GM23338 (cell line): ENCODE measurements at regions not wholly inside any gene's neighbourhood (a gene's known extent, or its start where the extent isn't known, plus 50 kb on each side); places are given as distances from the start of the nearest gene placed in this dataset.

ENCODE experiments used
- ATAC-seq: fragments of 200-7000 bp; cut with Tn5 transposase; 3 replicates; pipeline ENCODE4 v1.9.1; 2020
- DNase-seq: peaks from one replicate; pipeline ENCODE4 v3.0.0-alpha.2; 2015; ENCODE audit warnings: low spot score
- H2AFZ ChIP-seq: fragments of 200-600 bp; sonication (generic); 2 replicates; pipeline ENCODE4 v1.8.0; 2016; ENCODE audit warnings: antibody characterized with exemption, mild to moderate bottlenecking, moderate library complexity
- H3F3A ChIP-seq: fragments of 200-600 bp; sonication (generic); replicated peaks from 2 replicates; pipeline ENCODE4 v1.8.0; 2017; ENCODE audit warnings: antibody characterized with exemption, mixed run types, low read depth
- H3K27ac ChIP-seq: fragments of 200-600 bp; sonication (generic); 2 replicates; pipeline ENCODE4 v1.6.1; 2016; ENCODE audit warnings: low read depth
- H3K27me3 ChIP-seq: fragments of 200-600 bp; sonication (generic); 2 replicates; pipeline ENCODE4 v1.8.0; 2016; ENCODE audit warnings: mild to moderate bottlenecking, mixed run types, moderate library complexity; ENCODE audit not compliant: insufficient read depth
- H3K36me3 ChIP-seq: fragments of 200-600 bp; sonication (generic); 2 replicates; pipeline ENCODE4 v1.8.0; 2016; ENCODE audit warnings: mild to moderate bottlenecking; ENCODE audit not compliant: insufficient read depth
- H3K4me1 ChIP-seq: fragments of 200-600 bp; sonication (generic); 2 replicates; pipeline ENCODE4 v1.8.0; 2016; ENCODE audit warnings: mild to moderate bottlenecking, moderate library complexity; ENCODE audit not compliant: insufficient read depth
- H3K4me2 ChIP-seq: fragments of 200-600 bp; sonication (generic); 2 replicates; pipeline ENCODE4 v1.7.1; 2017; ENCODE audit warnings: mixed run types
- H3K4me3 ChIP-seq: fragments of 200-600 bp; sonication (generic); 2 replicates; pipeline ENCODE4 v1.6.1; 2016; ENCODE audit warnings: mixed run types
- H3K79me2 ChIP-seq: fragments of 200-600 bp; sonication (generic); replicated peaks from 2 replicates; pipeline ENCODE4 v1.8.0; 2017; ENCODE audit warnings: mild to moderate bottlenecking; ENCODE audit not compliant: insufficient read depth
- H3K9me2 ChIP-seq: fragments of 200-600 bp; sonication (generic); 2 replicates; pipeline ENCODE4 v1.8.0; 2017; ENCODE audit not compliant: insufficient read depth
- H4K20me1 ChIP-seq: fragments of 200-600 bp; sonication (generic); replicated peaks from 2 replicates; pipeline ENCODE4 v1.8.0; 2017; ENCODE audit warnings: mild to moderate bottlenecking; ENCODE audit not compliant: insufficient read depth
- H3K27ac Mint-ChIP-seq: 2 replicates; pipeline ENCODE4 v1.8.0; 2020; ENCODE audit warnings: inconsistent platforms, mild to moderate bottlenecking, moderate library complexity, mixed read lengths
- H3K27me3 Mint-ChIP-seq: 3 replicates; pipeline ENCODE4 v1.8.0; 2022; ENCODE audit warnings: low read depth, mild to moderate bottlenecking, moderate library complexity, mixed read lengths, inconsistent platforms; ENCODE audit not compliant: insufficient read depth, poor library complexity
- H3K36me3 Mint-ChIP-seq: 3 replicates; pipeline ENCODE4 v1.8.0; 2021; ENCODE audit warnings: low read depth, mild to moderate bottlenecking, inconsistent platforms, moderate library complexity, mixed read lengths
- H3K4me1 Mint-ChIP-seq: 3 replicates; pipeline ENCODE4 v1.8.0; 2020; ENCODE audit warnings: mild to moderate bottlenecking, inconsistent platforms, mixed read lengths
- H3K4me3 Mint-ChIP-seq: 3 replicates; pipeline ENCODE4 v1.8.0; 2021; ENCODE audit warnings: moderate library complexity, mild to moderate bottlenecking, inconsistent platforms, mixed read lengths
- H3K9me3 Mint-ChIP-seq: 3 replicates; pipeline ENCODE4 v1.8.0; 2020; ENCODE audit warnings: moderate library complexity, mild to moderate bottlenecking, inconsistent platforms, mixed read lengths
- CREB1 ChIP-seq: fragments of 250-450 bp; sonication (Bioruptor Pico); IDR thresholded peaks from 2 replicates; pipeline ENCODE4 v1.5.0; 2020; ENCODE audit warnings: low read depth, mild to moderate bottlenecking, moderate library complexity
- EZH2phosphoT487 ChIP-seq: fragments of 200-600 bp; sonication (generic); IDR thresholded peaks from one replicate; pipeline ENCODE4 v1.8.1; 2018; ENCODE audit warnings: antibody characterized with exemption; ENCODE audit not compliant: unreplicated experiment
- ZNF114 ChIP-seq: fragments of 250-450 bp; sonication (Bioruptor Pico); IDR thresholded peaks from 2 replicates; pipeline ENCODE4 v1.5.0; 2020; ENCODE audit warnings: mild to moderate bottlenecking, moderate library complexity
- ZNF331 ChIP-seq: fragments of 250-450 bp; sonication (Bioruptor Pico); IDR thresholded peaks from 2 replicates; pipeline ENCODE4 v1.5.0; 2020; ENCODE audit warnings: low read depth, mild to moderate bottlenecking, moderate library complexity
- TF ChIP-seq, protein P1 (sequence below): fragments of 250-450 bp; sonication (Bioruptor Pico); IDR thresholded peaks from 2 replicates; pipeline ENCODE4 v1.5.0; 2020; ENCODE audit warnings: mild to moderate bottlenecking, moderate library complexity
- TF ChIP-seq, protein P2 (sequence below): IDR thresholded peaks from one replicate; pipeline ENCODE4 v1.6.1; 2018; ENCODE audit warnings: antibody characterized with exemption; ENCODE audit not compliant: unreplicated experiment
- TF ChIP-seq, protein P3 (sequence below), 2 experiments: fragments of 200-600 bp in 1 of 2; sonication (generic) in 1 of 2; conservative IDR thresholded peaks; 2 replicates each; pipeline versions ENCODE4 v1.5.1 to v1.6.1; 2016 to 2017; ENCODE audit warnings: antibody characterized with exemption in 2 of 2, low read depth in 2 of 2, mild to moderate bottlenecking in 2 of 2, moderate library complexity in 1 of 2

DNA sequence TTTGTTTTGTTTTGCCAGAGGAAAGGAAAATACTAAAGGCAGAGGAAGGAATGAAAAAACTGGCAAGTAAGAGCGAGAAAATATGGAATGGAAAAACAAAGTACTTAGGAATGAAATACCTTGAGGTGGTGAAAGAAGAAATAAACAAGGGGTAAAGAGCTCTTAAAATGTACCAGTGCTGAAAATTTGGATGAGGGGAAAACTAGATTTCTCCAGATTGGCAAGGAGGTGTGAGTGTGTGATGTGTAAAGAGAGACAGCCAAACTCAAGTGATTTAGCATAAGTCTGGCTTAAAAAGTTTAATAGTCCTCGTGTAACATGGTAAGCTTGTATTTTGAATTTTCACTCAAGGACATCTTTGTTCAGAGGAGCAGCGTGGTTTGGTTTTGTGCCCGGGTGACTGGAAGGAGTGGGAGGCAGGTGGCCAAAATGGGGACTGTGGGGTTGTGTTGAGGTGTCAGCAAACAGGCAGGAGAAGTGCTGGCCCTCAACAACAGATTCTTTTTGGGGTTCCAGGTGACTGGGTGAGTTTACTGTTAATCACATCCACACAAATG is 102.7 kb downstream of the DACT1 start:
- TF ChIP-seq EZH2phosphoT487 (no peak), ZNF331 (CRISPR knock-in tag) (no peak)
- TF ChIP-seq, protein P1, sequence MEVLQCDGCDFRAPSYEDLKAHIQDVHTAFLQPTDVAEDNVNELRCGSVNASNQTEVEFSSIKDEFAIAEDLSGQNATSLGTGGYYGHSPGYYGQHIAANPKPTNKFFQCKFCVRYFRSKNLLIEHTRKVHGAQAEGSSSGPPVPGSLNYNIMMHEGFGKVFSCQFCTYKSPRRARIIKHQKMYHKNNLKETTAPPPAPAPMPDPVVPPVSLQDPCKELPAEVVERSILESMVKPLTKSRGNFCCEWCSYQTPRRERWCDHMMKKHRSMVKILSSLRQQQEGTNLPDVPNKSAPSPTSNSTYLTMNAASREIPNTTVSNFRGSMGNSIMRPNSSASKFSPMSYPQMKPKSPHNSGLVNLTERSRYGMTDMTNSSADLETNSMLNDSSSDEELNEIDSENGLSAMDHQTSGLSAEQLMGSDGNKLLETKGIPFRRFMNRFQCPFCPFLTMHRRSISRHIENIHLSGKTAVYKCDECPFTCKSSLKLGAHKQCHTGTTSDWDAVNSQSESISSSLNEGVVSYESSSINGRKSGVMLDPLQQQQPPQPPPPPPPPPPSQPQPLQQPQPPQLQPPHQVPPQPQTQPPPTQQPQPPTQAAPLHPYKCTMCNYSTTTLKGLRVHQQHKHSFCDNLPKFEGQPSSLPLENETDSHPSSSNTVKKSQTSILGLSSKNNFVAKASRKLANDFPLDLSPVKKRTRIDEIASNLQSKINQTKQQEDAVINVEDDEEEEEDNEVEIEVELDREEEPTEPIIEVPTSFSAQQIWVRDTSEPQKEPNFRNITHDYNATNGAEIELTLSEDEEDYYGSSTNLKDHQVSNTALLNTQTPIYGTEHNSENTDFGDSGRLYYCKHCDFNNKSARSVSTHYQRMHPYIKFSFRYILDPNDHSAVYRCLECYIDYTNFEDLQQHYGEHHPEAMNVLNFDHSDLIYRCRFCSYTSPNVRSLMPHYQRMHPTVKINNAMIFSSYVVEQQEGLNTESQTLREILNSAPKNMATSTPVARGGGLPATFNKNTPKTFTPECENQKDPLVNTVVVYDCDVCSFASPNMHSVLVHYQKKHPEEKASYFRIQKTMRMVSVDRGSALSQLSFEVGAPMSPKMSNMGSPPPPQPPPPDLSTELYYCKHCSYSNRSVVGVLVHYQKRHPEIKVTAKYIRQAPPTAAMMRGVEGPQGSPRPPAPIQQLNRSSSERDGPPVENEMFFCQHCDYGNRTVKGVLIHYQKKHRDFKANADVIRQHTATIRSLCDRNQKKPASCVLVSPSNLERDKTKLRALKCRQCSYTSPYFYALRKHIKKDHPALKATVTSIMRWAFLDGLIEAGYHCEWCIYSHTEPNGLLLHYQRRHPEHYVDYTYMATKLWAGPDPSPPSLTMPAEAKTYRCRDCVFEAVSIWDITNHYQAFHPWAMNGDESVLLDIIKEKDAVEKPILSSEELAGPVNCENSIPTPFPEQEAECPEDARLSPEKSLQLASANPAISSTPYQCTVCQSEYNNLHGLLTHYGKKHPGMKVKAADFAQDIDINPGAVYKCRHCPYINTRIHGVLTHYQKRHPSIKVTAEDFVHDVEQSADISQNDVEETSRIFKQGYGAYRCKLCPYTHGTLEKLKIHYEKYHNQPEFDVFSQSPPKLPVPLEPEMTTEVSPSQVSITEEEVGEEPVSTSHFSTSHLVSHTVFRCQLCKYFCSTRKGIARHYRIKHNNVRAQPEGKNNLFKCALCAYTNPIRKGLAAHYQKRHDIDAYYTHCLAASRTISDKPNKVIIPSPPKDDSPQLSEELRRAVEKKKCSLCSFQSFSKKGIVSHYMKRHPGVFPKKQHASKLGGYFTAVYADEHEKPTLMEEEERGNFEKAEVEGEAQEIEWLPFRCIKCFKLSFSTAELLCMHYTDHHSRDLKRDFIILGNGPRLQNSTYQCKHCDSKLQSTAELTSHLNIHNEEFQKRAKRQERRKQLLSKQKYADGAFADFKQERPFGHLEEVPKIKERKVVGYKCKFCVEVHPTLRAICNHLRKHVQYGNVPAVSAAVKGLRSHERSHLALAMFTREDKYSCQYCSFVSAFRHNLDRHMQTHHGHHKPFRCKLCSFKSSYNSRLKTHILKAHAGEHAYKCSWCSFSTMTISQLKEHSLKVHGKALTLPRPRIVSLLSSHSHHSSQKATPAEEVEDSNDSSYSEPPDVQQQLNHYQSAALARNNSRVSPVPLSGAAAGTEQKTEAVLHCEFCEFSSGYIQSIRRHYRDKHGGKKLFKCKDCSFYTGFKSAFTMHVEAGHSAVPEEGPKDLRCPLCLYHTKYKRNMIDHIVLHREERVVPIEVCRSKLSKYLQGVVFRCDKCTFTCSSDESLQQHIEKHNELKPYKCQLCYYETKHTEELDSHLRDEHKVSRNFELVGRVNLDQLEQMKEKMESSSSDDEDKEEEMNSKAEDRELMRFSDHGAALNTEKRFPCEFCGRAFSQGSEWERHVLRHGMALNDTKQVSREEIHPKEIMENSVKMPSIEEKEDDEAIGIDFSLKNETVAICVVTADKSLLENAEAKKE (CRISPR knock-in tag): no peak
- Histone ChIP-seq H3K79me2 (no peaks in the 10 kb centered on the region), H3K4me2 (no peak overlapping the region), H4K20me1 (no peaks in the 10 kb centered on the region), H3K4me3 (no peak overlapping the region), H3K36me3 (no peaks in the 10 kb centered on the region), H3K4me1 (no peaks in the 10 kb centered on the region), H2AFZ (no peak overlapping the region), H3K9me2 (no peaks in the 10 kb centered on the region), H3K27ac (no peak overlapping the region), H3K27me3 (no peaks in the 10 kb centered on the region), H3F3A (no peaks in the 10 kb centered on the region)
- no peak overlapping the region for H3K4me3 Mint-ChIP-seq
- DNase-seq: no peak
- H3K27me3 Mint-ChIP-seq: no peaks in the 10 kb centered on the region
- no peaks in the 10 kb centered on the region for H3K9me3 Mint-ChIP-seq
- no peak overlapping the region for H3K27ac Mint-ChIP-seq
- no peaks in the 10 kb centered on the region for H3K36me3 Mint-ChIP-seq
- no peak for ATAC-seq
- peaks cover 4% of the 10 kb centered on the region; the same call in 1 of the 3 replicates for H3K4me1 Mint-ChIP-seq

DNA sequence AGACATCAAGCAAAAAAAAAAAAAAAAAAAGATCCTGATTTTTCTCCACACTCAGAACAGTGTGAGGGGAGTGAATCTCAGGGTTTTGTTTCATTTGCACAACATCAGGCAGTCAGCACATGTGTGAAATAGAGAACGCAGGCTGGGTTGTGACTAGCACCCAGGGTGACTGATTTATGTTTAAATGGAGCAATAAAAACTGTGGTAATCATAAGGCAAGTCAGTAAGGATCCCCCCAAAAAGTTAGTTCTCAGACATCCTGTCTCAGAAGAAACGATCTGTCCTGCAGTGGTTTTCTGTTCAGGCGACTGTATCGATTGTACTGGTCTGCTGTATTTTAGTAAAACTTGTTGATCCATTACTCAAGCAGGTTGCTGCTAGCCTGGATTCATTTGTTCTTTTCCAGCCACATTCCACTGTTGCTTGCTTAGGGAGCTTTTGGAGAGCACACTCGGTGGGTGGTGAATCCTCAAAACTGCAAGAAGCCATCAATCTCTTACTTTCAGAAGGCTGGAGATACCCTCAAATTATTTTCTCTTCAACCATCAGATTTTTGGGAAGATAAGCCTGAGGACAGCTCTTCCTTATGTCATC is 107.1 kb downstream of the DACT1 start:
- H3K27me3 Mint-ChIP-seq: no peaks in the 10 kb centered on the region
- Histone ChIP-seq H2AFZ (no peak overlapping the region), H4K20me1 (no peaks in the 10 kb centered on the region), H3K4me2 (no peak overlapping the region), H3F3A (no peaks in the 10 kb centered on the region), H3K36me3 (no peaks in the 10 kb centered on the region), H3K4me3 (no peak overlapping the region), H3K27ac (no peak overlapping the region), H3K79me2 (no peaks in the 10 kb centered on the region), H3K4me1 (no peaks in the 10 kb centered on the region), H3K9me2 (0 out of 2 replicates have a peak, but pooled peaks cover 3% of the 10 kb centered on the region), H3K27me3 (no peaks in the 10 kb centered on the region)
- H3K9me3 Mint-ChIP-seq: no peaks in the 10 kb centered on the region
- DNase-seq: no peak
- H3K4me1 Mint-ChIP-seq: peaks cover 4% of the 10 kb centered on the region; the same call in 1 of the 3 replicates
- H3K36me3 Mint-ChIP-seq: no peaks in the 10 kb centered on the region
- no peak overlapping the region for H3K4me3 Mint-ChIP-seq
- no peak overlapping the region for H3K27ac Mint-ChIP-seq
- no peak; the same call in 2 of the 3 replicates for ATAC-seq
- TF ChIP-seq ZNF331 (CRISPR knock-in tag) (no peak), CREB1 (CRISPR knock-in tag) (no peak), ZNF114 (CRISPR knock-in tag) (no peak)
- TF ChIP-seq, protein P2, sequence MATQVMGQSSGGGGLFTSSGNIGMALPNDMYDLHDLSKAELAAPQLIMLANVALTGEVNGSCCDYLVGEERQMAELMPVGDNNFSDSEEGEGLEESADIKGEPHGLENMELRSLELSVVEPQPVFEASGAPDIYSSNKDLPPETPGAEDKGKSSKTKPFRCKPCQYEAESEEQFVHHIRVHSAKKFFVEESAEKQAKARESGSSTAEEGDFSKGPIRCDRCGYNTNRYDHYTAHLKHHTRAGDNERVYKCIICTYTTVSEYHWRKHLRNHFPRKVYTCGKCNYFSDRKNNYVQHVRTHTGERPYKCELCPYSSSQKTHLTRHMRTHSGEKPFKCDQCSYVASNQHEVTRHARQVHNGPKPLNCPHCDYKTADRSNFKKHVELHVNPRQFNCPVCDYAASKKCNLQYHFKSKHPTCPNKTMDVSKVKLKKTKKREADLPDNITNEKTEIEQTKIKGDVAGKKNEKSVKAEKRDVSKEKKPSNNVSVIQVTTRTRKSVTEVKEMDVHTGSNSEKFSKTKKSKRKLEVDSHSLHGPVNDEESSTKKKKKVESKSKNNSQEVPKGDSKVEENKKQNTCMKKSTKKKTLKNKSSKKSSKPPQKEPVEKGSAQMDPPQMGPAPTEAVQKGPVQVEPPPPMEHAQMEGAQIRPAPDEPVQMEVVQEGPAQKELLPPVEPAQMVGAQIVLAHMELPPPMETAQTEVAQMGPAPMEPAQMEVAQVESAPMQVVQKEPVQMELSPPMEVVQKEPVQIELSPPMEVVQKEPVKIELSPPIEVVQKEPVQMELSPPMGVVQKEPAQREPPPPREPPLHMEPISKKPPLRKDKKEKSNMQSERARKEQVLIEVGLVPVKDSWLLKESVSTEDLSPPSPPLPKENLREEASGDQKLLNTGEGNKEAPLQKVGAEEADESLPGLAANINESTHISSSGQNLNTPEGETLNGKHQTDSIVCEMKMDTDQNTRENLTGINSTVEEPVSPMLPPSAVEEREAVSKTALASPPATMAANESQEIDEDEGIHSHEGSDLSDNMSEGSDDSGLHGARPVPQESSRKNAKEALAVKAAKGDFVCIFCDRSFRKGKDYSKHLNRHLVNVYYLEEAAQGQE: no peak
- TF ChIP-seq, protein P3, sequence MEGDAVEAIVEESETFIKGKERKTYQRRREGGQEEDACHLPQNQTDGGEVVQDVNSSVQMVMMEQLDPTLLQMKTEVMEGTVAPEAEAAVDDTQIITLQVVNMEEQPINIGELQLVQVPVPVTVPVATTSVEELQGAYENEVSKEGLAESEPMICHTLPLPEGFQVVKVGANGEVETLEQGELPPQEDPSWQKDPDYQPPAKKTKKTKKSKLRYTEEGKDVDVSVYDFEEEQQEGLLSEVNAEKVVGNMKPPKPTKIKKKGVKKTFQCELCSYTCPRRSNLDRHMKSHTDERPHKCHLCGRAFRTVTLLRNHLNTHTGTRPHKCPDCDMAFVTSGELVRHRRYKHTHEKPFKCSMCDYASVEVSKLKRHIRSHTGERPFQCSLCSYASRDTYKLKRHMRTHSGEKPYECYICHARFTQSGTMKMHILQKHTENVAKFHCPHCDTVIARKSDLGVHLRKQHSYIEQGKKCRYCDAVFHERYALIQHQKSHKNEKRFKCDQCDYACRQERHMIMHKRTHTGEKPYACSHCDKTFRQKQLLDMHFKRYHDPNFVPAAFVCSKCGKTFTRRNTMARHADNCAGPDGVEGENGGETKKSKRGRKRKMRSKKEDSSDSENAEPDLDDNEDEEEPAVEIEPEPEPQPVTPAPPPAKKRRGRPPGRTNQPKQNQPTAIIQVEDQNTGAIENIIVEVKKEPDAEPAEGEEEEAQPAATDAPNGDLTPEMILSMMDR (conservative IDR thresholded peaks at IDR 0.05; ENCODE audit: low read depth in 2 of 2): no peak
